HG03521 (cell line): ENCODE measurements at regions not wholly inside any gene's neighbourhood (a gene's known extent, or its start where the extent isn't known, plus 50 kb on each side); places are given as distances from the start of the nearest gene placed in this dataset.
"Not testable (repeated sequence)": the region's sequence is repeated elsewhere in the genome, so short reads cannot be mapped to it uniquely, and the experiment has no call there.

Experiments
- ATAC-seq: cut with Tn5 transposase; IDR thresholded peaks from one replicate; pipeline ENCODE4 v1.9.1; 2021; ENCODE audit warnings: mild to moderate bottlenecking, moderate library complexity; ENCODE audit not compliant: unreplicated experiment

DNA sequence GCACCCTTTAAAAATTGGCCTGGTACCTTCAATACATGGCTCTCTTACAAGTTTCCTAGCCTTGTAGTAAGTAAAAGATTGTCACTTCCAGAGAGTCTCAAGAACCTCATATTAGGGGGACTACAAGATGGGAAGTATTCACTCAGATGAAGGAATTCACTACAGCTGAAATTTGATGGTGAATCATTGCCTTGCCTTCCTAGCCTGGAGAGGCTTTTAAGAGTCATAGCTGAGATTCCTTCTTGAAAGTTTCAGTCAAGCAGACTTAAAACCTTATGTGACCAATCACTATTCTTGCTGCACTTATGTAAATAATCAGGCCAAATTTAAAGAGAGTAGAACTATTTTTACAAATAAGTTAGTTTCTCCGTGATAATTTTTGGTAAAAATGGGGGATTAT lies 451.6 kb downstream of the TRHDE start:
- no peak for ATAC-seq

DNA sequence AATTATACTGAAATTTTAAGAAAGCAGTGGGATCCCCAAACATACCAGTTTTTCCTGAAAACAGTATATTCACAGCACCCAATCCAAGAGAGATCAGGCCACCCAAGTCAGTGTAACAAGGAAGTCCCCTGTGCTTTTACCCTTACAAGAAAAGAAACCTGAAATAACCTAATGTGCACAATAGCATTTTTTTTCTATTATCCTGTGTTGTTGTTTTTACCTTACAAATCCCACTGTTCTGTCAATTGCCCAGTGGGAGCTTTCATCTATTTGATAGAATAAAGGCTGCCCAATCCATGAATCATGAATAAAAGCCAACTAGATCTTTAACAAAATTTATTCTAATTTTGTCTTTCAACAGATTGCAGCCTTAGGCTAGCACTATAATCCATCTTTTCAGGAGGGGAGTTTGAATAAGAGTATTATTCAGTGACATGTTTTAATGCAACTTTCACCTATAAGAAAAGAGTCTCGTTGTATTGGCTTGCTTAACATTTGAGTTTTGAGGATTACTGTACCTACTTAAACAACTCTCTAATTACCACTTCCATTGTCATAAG lies 457.4 kb downstream of the TRHDE start:
- ATAC-seq: no peak

DNA sequence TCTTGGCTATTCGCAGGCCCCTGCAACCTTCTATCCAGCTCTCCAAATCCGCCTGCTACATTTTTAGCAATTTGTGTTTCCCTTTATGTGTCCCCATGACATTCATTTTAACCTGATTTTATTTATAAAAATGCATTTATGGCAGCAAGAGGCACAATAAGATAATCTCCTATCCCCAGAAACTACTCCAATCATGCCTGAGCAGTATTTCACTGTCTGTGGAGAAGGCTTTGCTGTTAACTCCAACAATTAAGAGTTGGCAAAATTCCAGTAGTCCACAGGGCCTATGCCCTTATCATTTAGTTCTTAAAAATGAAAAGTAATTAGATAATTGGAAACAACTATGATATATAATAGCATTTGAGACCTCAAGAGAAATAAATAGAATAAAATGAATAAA lies 462.4 kb downstream of the TRHDE start:
- no peak for ATAC-seq

DNA sequence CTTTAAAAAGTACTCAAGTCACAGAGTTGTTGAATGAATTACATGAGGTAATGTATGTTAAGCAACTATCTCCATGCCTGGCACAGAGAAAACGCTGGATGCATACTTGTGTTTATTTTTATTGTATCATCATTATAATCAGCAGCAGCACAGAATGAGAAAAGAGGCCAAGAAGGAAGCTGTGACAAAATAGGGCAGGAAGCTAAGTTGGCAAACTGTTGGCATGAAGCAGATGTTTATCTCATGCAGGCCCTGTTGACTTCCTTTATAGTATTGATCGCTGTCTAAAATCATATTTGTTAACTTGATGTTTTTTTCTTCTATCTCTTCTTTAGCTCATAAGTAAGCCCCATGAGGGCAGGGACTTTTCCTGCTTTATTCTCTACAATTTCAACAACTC lies 466.6 kb downstream of the TRHDE start:
- ATAC-seq: no peak

DNA sequence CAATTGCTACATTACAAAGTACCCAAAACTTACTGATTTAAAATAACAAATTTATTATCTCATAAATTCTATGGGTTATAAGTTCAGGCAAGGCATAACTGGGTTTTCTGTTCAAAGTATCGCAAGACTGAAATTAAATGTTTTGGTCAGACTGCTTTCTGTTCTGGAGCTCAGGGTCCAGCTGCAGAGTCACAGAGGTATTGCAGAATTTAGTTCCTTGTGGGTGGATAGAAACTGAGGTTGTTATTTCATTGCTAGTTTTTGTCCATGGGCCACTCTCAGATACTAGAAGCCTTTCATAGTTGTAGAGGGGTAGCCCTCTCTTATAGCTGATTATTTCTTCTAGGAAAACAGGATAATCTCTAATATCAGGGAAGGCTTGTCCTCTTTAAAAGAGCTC lies 467.9 kb downstream of the TRHDE start:
- no peak for ATAC-seq

DNA sequence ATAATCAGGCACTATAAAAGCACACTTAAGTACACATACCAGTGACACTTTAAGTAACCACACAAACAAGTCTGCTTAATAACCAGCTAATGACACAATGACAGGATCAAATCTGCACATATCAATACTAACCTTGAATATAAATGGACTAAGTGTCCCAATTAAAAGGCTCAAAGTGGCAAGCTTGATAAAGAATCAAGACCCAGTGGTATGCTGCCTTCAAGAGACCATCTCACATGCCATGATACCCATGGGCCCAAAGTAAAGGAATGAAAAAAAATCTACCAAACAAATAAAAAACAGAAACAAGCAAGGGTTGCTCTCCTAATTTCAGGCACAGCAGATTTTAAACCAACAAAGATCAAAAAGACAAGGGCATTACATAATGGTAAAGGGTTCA lies 470.4 kb downstream of the TRHDE start:
- no peak for ATAC-seq

DNA sequence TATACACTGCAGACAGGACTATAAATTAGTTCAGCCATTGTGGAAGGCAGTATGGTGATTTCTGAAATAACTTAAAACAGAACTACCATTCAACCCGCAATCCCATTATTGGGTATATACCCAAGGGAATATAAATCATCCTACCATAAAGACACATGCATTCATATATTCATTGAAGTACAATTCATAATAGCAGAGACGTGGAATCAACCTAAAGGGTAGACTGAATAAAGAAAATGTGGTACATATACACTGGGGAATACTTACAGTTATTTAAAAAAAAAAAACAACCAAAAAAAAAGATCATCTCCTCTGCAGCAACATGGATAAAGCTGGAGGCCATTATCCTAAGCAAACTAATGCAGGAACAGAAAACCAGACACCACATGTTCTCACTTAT lies 473.9 kb downstream of the TRHDE start:
- ATAC-seq: no peak

DNA sequence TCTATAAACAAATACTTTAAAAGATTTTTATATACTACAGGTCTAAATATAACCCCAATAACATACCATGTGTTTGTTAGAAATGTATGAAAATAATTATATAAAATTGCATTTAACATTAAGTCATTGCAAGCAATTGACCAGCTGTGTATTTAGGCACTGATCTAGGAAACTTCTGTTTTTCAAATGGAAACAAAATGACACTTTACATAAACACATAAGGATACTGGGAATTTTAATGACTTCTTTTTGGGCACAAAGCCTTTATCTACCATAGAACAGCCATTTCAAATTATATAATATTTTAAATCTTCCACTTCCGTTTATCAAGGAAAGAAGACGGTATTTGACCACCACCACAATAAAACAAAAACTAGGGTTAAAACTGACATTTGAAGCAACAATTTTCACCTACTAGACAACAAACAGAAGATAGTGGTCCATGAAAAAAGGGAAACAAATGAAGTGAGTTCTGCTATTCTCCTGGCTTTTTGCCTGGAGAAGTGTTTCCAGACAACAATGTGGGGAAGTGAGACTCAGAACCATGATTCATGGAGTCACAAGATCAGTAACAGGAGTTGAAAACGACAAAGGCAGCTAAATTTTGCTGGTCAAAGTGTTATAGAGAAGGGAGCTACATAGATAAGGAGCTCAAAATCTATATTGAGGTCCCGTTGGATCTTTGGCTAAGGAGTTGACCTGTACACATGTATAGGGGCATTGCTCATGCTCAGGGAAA lies 475.1 kb downstream of the TRHDE start:
- no peak for ATAC-seq

DNA sequence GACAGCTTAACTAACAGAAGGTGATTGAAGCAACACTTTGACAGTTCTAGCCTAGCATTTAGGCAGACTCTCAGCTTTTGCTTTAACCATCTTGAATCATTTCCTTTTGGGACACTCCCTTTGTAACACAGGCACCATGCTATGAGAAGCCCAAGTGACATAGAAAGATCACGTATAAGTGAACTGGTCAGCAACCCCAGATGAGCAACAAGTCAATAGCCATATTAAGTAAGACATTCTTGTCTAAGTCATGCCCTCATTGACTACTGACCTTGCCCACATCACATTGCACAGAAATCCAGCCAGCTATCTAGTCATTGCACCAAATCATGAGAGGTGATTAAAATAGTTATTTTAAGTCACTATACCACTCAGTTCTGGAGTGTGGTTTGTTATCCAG lies 476.8 kb downstream of the TRHDE start:
- no peak for ATAC-seq

DNA sequence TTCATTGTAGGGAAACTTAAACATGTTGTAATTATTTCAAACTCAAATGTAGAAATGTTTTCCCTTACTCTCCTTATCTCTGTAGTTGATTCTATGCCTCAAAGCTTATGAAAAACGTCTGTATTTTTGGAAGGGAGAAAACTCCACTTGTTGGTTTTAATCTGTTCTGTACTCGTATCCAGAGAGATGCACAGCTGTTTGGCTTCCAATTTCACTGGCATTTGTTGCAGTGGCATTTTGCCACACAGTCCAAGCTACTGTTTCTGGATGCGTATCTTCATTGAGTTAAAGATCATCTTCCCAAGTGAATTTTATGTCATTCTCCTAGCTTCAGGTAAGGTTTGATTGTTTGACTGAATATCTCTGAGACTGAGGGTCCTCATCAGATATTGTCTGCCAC lies 481.4 kb downstream of the TRHDE start:
- ATAC-seq: no peak

DNA sequence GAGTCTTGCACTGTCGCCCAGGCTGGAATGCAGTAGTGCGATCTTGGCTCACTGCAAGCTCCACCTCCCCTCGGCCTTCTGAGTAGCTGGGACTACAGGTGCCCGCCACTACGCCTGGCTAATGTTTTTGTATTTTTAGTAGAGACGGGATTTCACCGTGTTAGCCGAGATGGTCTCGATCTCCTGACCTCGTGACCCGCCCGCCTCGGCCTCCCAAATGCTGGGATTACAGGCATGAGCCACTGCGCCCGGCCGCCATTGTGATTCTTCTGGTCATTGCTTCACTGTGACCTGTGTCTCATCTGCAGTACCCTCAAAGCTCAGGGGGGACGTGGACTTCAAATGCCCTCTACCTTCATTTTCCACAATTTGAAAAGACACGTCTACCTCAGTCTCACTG lies 481.9 kb downstream of the TRHDE start:
- not testable (repeated sequence) for ATAC-seq

DNA sequence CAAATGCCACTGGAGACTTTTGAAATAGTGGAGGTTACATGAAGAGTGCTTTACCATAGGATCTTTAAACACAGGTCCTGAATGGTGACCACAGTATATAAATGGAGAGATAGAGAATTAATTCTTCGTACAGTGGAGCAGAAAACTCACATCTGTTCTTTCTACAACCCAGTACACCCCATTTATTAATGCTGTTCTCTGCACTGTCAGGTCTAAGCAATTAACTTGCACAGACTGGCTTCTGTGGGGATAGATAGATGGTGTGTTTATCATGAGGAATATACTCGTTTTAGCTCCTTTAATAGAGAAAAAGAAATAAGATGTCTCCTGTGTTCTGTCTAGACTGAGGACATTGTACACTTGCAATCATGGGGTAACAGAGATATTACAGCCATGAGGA lies 494.3 kb downstream of the TRHDE start:
- ATAC-seq: no peak

DNA sequence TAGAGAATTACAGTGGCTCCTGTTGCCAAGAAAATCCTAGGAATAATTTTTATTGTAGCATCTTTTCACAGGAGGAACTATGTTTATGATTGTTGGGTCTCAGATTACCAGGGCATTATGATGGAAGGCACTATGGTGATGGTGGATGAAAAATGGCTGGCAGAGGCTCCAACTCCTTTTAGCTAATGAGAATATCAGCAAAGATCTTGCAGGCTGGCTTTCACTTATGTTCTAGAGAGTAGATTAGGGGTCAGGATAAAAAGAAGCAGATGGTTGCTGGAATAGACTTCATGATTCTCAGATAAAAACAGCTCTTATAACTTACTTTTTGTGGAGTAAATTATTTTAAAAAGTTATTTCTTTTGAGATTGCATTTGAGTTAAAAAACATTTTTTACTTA lies 501.9 kb downstream of the TRHDE start:
- ATAC-seq: no peak

DNA sequence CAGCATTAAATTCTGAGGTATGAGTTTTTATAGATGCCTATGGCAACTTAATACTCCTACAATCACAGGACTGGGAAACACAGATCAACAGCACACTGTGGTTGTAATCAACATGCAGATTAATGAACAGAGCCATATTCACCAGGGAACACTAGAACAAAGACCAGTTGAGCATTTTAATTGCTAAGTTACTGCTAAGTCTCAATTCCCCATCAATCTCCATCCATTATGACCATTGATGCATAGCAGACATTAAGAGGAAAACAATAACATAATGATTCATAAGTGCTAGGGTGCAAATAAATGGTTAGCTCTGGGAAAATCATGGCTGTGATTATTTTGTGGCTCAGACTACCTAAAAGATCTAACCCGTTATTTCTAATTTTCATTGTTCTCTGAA lies 505.6 kb downstream of the TRHDE start:
- ATAC-seq: no peak

DNA sequence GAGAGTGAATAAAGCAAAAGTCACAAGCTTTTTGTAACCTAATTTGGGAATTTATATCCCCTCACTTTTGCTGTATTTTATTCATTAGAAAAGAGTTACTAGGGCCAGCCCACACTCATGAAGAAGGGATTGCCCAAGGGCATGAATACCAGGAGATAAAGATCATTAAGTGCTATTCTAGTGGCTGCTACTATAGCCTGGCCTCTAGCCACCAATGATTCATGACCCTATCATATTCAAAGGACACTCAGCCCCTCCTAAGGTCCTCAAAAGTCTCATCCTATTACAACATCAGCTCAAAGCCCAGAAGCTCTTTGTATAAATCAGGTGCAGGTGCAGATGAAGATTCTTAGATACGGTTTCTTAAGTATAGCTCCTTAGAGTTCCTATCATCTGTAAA lies 518.1 kb downstream of the TRHDE start:
- ATAC-seq: no peak

DNA sequence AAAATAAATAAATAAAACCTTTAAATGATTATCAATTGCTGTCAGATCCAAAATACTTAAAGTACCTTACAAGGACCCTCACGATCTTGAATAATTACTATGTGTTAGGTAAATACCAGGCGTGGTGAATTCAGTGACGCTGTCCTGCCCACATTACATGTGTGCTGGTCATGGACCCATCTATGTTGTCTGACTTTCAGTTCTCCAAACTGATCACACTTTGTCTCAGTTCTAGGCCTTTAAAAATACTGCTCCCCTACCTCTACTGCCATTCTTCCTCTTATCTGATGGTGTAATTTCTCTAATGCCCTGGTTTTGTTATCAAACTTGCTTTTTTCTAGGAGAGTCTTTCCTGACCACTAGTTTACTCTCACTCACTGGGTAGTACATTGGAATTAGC lies 520.7 kb downstream of the TRHDE start:
- ATAC-seq: no peak

DNA sequence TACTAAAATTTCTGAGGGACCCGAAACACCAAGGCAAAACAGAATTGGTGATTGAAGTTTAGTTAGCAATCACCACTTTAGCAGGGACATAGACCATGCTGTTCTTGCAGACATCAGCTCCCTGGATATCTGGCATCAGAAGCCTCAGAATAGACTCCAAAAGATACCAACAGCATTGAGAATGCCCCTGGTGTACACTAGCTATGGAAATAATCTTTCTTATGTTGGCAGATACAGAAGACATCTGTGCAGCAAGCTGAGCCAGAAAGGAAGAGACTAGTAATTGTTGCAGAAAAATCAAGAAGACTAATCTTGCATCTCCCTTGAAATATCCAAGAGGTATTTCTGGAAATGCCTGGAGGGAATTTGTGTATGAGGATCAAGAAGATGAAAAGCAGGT lies 521.6 kb downstream of the TRHDE start:
- ATAC-seq: no peak

DNA sequence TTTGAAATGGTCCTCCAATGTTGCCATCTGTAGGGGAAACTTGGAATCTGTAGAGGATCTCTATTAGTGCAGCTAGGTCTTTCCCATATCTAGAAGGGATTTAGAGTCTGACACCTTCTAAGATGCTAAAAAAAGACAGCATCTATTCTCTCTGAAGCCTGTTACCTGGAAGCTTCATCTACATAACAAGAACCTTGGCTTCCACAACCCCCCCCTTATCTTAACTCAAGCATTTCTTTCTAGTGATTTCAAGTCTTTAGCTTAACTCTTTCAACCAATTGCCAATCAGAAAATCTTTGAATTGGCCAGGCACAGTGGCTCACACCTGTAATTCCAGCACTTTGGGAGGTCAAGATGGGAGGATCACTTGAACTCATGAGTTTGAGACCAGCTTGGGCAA lies 543.3 kb downstream of the TRHDE start:
- ATAC-seq: no peak

DNA sequence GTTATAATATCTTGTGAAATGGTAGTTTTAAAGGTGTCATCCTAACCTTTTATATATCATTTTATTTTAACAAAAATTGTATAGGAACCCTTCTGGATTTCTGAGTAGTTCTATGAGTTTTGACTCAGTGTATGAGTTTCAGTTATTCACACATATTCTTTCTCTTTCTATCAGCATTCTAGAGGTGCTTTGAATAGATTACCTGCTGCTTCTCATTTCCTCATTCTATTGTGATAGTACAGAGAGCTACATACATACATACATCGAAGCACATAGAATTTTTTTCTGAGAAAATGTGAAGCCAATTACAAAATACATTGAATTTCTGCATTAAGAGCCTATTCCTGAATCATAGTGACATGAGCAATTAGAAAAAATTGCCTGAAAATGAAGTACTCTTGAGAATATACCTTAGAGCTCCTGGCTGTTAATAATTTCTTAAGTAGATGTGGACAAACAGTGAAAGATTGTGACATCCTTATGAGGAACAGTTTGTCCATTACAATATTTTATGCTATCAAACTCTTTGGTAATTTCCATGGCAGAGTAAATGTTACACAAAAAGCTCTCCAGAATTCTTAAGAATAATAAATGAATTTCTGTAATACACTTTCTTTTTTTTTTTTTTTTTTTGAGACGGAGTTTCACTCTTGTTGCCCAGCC lies 556.6 kb downstream of the TRHDE start:
- no peak for ATAC-seq

DNA sequence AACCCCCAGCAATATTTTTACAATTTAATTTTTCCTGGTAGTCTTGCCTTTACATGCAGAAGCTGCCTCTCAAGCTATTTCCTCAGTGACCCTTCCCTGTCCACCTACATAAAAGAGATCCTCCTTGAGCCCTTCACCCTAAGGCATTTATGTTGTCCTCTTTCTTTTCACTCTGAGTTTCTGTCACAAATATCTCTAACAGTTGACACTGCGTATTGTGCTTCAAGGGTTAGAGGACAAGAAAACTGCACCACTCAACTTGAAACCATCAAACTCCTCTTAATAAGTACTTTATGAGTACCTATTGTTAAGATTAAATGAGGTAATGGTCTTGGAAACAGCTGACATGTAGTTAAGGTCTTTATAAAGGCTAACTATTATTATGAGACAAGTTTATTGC lies 557.7 kb downstream of the TRHDE start:
- ATAC-seq: no peak

DNA sequence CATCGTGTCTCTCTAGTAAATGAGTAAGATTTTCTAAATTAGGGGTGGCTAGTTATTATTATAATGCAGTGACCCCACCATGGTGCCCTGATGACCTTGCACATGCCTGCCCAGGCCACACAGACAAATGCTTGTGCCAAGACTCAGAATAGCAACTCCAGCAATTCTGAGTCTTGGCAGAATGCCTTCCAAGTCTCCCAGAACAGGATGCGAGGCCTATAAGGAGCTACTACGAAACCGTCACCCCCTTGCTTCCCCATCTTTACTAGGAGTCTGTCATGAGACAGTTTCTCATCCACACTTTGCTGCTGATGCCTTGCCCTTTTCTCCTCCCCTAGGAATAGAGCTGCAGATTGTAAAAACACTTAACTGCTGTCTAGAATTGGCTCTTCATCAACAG lies 559.9 kb downstream of the TRHDE start:
- no peak for ATAC-seq

DNA sequence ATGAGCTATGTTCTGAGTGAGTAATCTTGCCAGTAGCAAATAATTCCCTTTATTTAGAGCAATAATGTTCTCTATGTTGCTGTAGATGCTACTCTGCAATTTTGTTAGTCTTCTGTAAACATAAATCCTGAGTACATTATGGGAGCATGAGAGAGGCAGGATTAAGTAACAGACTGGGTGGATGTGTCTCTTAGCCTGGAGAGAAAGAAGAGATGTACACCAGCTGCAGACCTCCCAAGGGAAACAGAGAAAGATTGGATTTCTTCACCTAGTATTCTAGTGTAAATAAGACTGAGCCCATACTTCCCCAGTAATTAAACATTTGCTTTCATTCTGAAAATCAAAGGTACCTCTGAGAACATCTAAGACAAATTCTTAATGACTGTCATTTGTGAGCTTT lies 564.0 kb downstream of the TRHDE start:
- ATAC-seq: no peak

DNA sequence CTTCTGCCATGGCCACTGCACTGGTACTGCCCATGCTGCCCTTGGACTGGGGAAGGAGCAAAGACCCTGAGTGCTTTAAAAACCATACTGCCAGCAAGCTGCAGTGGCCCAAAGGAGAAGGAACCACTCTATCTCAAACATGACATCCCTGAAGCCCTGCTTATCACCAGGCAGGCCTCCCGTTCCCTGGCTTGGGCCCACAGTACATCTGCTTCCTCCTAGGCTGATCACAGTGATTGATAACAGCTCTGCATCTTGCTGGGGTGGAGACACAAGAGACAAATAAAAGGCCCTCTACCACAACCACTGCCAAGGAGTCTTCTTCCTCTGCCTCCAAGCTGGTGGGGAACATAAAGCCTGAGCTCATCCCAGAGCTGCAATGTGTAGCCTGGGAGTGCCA lies 567.5 kb downstream of the TRHDE start:
- no peak for ATAC-seq
